WTC11 (cell line): ENCODE measurements at regions not wholly inside any gene's neighbourhood (a gene's known extent, or its start where the extent isn't known, plus 50 kb on each side); places are given as distances from the start of the nearest gene placed in this dataset.

Source experiments
- ATAC-seq: fragments of 200-7000 bp; cut with Tn5 transposase; 2 replicates; pipeline ENCODE4 v1.10.0; 2021; ENCODE audit warnings: mild to moderate bottlenecking, moderate library complexity
- CTCF ChIA-PET: fragments of 300-600 bp; sonication (Branson Sonifier 250); formaldehyde crosslinking; loops from one replicate; lab custom pipeline; 2021; ENCODE audit warnings: antibody characterized with exemption; lab: Charles Lee
- POLR2A ChIA-PET: fragments of 350-600 bp; sonication (Branson Sonifier 250); formaldehyde crosslinking; loops from one replicate; lab custom pipeline; 2021; ENCODE audit warnings: antibody characterized with exemption; lab: Charles Lee
- DNase-seq: peaks from one replicate; pipeline ENCODE4 v3.0.0; 2021; ENCODE audit warnings: low spot score
- H3K27ac Mint-ChIP-seq: 2 replicates; pipeline ENCODE4 v1.8.0; 2021; ENCODE audit warnings: mixed read lengths
- H3K27me3 Mint-ChIP-seq: 2 replicates; pipeline ENCODE4 v1.8.0; 2021; ENCODE audit warnings: low read depth, mild to moderate bottlenecking, moderate library complexity, mixed read lengths
- H3K36me3 Mint-ChIP-seq: 2 replicates; pipeline ENCODE4 v1.8.0; 2021; ENCODE audit warnings: mixed read lengths
- H3K4me1 Mint-ChIP-seq: 2 replicates; pipeline ENCODE4 v1.8.0; 2022; ENCODE audit warnings: mixed read lengths
- H3K4me3 Mint-ChIP-seq: 2 replicates; pipeline ENCODE4 v1.8.0; 2021; ENCODE audit warnings: mild to moderate bottlenecking, moderate library complexity, mixed read lengths
- H3K9me3 Mint-ChIP-seq: 2 replicates; pipeline ENCODE4 v1.8.0; 2021; ENCODE audit warnings: mixed read lengths
- AR ChIP-seq: fragments of 250-450 bp; sonication (Bioruptor Pico); IDR thresholded peaks from 2 replicates; pipeline ENCODE4 v1.9.0; 2021; ENCODE audit warnings: mild to moderate bottlenecking
- E2F4 ChIP-seq: sonication (generic); formaldehyde crosslinking; IDR thresholded peaks from 2 replicates; pipeline ENCODE4 v1.8.1; 2022; ENCODE audit warnings: low read depth, mild to moderate bottlenecking, moderate library complexity, missing genetic modification reagents, borderline replicate concordance
- ELF4 ChIP-seq: sonication (generic); formaldehyde crosslinking; IDR thresholded peaks from 2 replicates; pipeline ENCODE4 v1.8.1; 2022; ENCODE audit warnings: low read depth, mild to moderate bottlenecking, moderate library complexity, missing genetic modification reagents
- EMX1 ChIP-seq: fragments of 250-450 bp; sonication (Bioruptor Pico); IDR thresholded peaks from 2 replicates; pipeline ENCODE4 v1.8.0; 2021; ENCODE audit warnings: mild to moderate bottlenecking
- ERG ChIP-seq: fragments of 250-450 bp; sonication (Bioruptor Pico); IDR thresholded peaks from 2 replicates; pipeline ENCODE4 v1.8.0; 2021; ENCODE audit warnings: mild to moderate bottlenecking
- ESRRA ChIP-seq: sonication (generic); formaldehyde crosslinking; IDR thresholded peaks from 2 replicates; pipeline ENCODE4 v1.8.1; 2022; ENCODE audit warnings: mild to moderate bottlenecking, missing genetic modification reagents, borderline replicate concordance
- HMGXB4 ChIP-seq: sonication (generic); formaldehyde crosslinking; IDR thresholded peaks from 2 replicates; pipeline ENCODE4 v1.8.1; 2023; ENCODE audit warnings: mild to moderate bottlenecking, moderate library complexity, missing genetic modification reagents
- IRF2 ChIP-seq: sonication (generic); formaldehyde crosslinking; IDR thresholded peaks from 2 replicates; pipeline ENCODE4 v1.8.0; 2022; ENCODE audit warnings: low read depth, missing genetic modification reagents, borderline replicate concordance
- JUN ChIP-seq: sonication (generic); formaldehyde crosslinking; IDR thresholded peaks from 2 replicates; pipeline ENCODE4 v1.8.0; 2023; ENCODE audit warnings: mild to moderate bottlenecking, missing genetic modification reagents
- KAT7 ChIP-seq: sonication (generic); formaldehyde crosslinking; IDR thresholded peaks from 2 replicates; pipeline ENCODE4 v1.8.1; 2023; ENCODE audit warnings: missing genetic modification reagents, mild to moderate bottlenecking, borderline replicate concordance
- MLX ChIP-seq: sonication (generic); formaldehyde crosslinking; IDR thresholded peaks from 2 replicates; pipeline ENCODE4 v1.8.1; 2023; ENCODE audit warnings: mild to moderate bottlenecking, missing genetic modification reagents, moderate library complexity
- MXD4 ChIP-seq: fragments of 250-450 bp; sonication (Bioruptor Pico); IDR thresholded peaks from 2 replicates; pipeline ENCODE4 v1.8.0; 2021; ENCODE audit warnings: mild to moderate bottlenecking, moderate library complexity, borderline replicate concordance
- RORB ChIP-seq: fragments of 250-450 bp; sonication (Bioruptor Pico); IDR thresholded peaks from 2 replicates; pipeline ENCODE4 v1.9.0; 2021; ENCODE audit warnings: mild to moderate bottlenecking
- SMAD4 ChIP-seq: sonication (generic); formaldehyde crosslinking; IDR thresholded peaks from 2 replicates; pipeline ENCODE4 v1.8.0; 2022; ENCODE audit warnings: mild to moderate bottlenecking, missing genetic modification reagents
- SOX15 ChIP-seq: fragments of 250-450 bp; sonication (Bioruptor Pico); IDR thresholded peaks from 2 replicates; pipeline ENCODE4 v1.9.0; 2021; ENCODE audit warnings: mild to moderate bottlenecking
- SP1 ChIP-seq: sonication (generic); formaldehyde crosslinking; conservative IDR thresholded peaks from 2 replicates; pipeline ENCODE4 v1.8.1; 2022; ENCODE audit warnings: missing genetic modification reagents
- TP53 ChIP-seq: sonication (generic); formaldehyde crosslinking; IDR thresholded peaks from 2 replicates; pipeline ENCODE4 v1.8.1; 2023; ENCODE audit warnings: mild to moderate bottlenecking, missing genetic modification reagents
- ZNF512 ChIP-seq: sonication (generic); formaldehyde crosslinking; IDR thresholded peaks from 2 replicates; pipeline ENCODE4 v1.8.1; 2022; ENCODE audit warnings: missing genetic modification reagents, borderline replicate concordance

GRCh38 chr10:52615756-52616394 is 156.7 kb downstream of the MBL2 start:
- no peaks in the 10 kb centered on the region for H3K36me3 Mint-ChIP-seq
- no peak for DNase-seq
- ATAC-seq = no peak
- CTCF ChIA-PET = no interaction called here
- no peaks in the 10 kb centered on the region for H3K9me3 Mint-ChIP-seq
- H3K4me1 Mint-ChIP-seq = no peaks in the 10 kb centered on the region
- no peak overlapping the region for H3K4me3 Mint-ChIP-seq
- TF ChIP-seq SMAD4 (CRISPR knock-in tag) (no peak), TP53 (CRISPR knock-in tag) (no peak), HMGXB4 (CRISPR knock-in tag) (no peak), IRF2 (CRISPR knock-in tag) (no peak), ZNF512 (CRISPR knock-in tag) (no peak), ELF4 (CRISPR knock-in tag) (no peak), MLX (CRISPR knock-in tag) (no peak), RORB (CRISPR knock-in tag) (no peak), JUN (no peak), SP1 (CRISPR knock-in tag) (no peak), MXD4 (CRISPR knock-in tag) (no peak), ESRRA (CRISPR knock-in tag) (no peak), KAT7 (no peak), EMX1 (CRISPR knock-in tag) (no peak)
- POLR2A ChIA-PET = no interaction called here
- no peak overlapping the region for H3K27ac Mint-ChIP-seq
- H3K27me3 Mint-ChIP-seq = no peaks in the 10 kb centered on the region

- CTCF ChIA-PET = no interaction called here
- H3K4me1 Mint-ChIP-seq = no peaks in the 10 kb centered on the region
Observed at GRCh38 chr10:52616395-52616764, 156.2 kb downstream of the MBL2 start.

More at GRCh38 chr10:52616395-52616764, 156.2 kb downstream of the MBL2 start:
- Mint-ChIP-seq H3K9me3 (no peaks in the 10 kb centered on the region), H3K4me3 (no peak overlapping the region), H3K27me3 (no peaks in the 10 kb centered on the region), H3K27ac (no peak overlapping the region), H3K36me3 (no peaks in the 10 kb centered on the region)
- DNase-seq (no peak), ATAC-seq (no peak)
- TF ChIP-seq ERG (no peak), IRF2 (CRISPR knock-in tag) (no peak), AR (CRISPR knock-in tag) (no peak), SOX15 (CRISPR knock-in tag) (no peak), E2F4 (CRISPR knock-in tag) (no peak)
- POLR2A ChIA-PET = no interaction called here
